Stimulated activated CD8-positive, alpha-beta memory T cell treated with anti-CD3 and anti-CD28 coated beads, Interleukin-7, amount 100 ng/mL, for 24 hours (primary cell): ENCODE measurements at regions not wholly inside any gene's neighbourhood (a gene's known extent, or its start where the extent isn't known, plus 50 kb on each side); places are given as distances from the start of the nearest gene placed in this dataset.
"Not testable (repeated sequence)": the region's sequence is repeated elsewhere in the genome, so short reads cannot be mapped to it uniquely, and the experiment has no call there.

Source experiments
- DNase-seq: peaks from one replicate; pipeline ENCODE4 v3.0.0-alpha.2; 2020; ENCODE audit warnings: low read depth

- DNase-seq = no peak
These were observed 107.4 kb downstream of the LEPR start for GRCh38 chr1:65527707-65528503.

- no peak for DNase-seq
These were observed 111.6 kb downstream of the LEPR start for GRCh38 chr1:65531972-65532570.

GRCh38 chr1:65535981-65536380 lies 115.5 kb downstream of the LEPR start:
- DNase-seq = no peak

GRCh38 chr1:65538086-65538485 lies 117.6 kb downstream of the LEPR start:
- DNase-seq = no peak

DNA sequence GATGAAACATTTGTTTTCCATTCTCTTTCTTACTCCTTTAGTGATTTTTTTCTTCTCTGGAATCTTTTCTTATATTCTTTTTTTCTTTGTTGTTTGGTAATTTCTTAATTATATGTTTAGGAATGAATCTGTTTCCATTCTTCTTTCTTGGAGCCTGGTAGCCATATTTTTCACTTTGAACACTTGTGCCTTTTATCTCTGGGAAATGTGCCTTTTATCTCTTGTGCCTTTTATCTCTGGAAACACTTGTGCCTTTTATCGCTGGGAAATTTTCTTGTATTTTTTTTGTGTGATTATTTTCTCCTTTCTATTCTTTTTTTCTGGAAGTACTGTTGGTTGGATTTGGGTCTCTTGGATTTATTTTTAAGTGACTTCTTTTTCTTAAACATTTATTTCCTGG lies 118.2 kb downstream of the LEPR start:
- DNase-seq = no peak

GRCh38 chr1:65539266-65540131 lies 119.0 kb downstream of the LEPR start:
- no peak for DNase-seq

GRCh38 chr1:65541161-65541560 lies 120.7 kb downstream of the LEPR start:
- no peak for DNase-seq

DNA sequence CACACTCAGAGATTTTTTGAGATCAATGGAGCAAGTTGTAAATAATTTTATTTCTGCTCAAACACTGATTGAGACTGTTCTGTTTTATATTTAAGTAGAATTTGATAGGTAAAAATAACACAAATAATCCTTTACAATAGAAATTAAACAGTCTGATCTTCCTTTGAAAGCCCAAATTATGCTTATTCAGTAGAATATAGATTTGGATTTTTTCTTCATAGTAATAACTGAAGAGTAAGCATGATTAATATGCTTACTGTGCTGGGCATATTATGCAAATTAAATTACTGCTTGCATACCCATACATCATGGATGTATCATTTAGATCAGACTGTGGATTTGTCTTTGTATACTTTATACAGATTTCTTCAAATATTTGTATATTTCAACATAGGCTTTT lies 121.4 kb downstream of the LEPR start:
- no peak for DNase-seq

DNA sequence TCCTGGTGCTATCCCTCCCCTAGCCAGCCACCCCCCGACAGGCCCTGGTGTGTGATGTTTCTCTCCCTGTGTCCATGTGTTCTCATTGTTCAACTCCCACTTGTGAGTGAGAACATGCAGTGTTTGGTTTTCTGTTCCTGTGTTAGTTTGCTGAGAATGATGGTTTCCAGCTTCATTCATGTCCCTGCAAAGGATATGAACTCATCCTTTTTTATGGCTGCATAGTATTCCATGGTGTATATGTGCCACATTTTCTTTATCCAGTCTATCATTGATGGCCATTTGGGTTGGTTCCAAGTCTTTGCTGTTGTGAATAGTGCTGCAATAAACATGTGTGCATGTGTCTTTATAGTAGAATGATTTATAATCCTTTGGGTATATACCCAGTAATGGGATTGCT lies 122.1 kb downstream of the LEPR start:
- not testable (repeated sequence) for DNase-seq

- DNase-seq = not testable (repeated sequence)
These were observed 130.0 kb downstream of the LEPR start for GRCh38 chr1:65550306-65551010.

DNA sequence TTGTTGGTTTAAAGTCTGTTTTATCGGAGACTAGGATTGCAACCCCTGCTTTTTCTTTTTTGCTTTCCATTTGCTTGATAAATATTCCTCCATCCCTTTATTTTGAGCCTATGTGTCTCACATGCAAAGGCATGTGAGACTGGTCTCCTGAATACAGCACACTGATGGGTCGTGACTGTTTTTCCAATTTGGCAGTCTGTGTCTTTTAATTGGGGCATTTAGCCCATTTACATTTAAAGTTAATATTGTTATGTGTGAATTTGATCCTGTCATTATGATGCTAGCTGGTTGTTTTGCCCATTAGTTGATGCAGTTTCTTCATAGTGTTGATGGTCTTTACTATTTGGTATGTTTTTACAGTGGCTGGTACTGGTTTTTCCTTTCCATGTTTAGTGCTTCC lies 132.0 kb downstream of the LEPR start:
- DNase-seq = not testable (repeated sequence)

GRCh38 chr1:65554086-65554764 lies 133.8 kb downstream of the LEPR start:
- DNase-seq = not testable (repeated sequence)

- no peak for DNase-seq
These were observed 134.4 kb downstream of the LEPR start for GRCh38 chr1:65554829-65555228.

- DNase-seq = no peak
These were observed 137.7 kb downstream of the LEPR start for GRCh38 chr1:65558215-65558614.

DNA sequence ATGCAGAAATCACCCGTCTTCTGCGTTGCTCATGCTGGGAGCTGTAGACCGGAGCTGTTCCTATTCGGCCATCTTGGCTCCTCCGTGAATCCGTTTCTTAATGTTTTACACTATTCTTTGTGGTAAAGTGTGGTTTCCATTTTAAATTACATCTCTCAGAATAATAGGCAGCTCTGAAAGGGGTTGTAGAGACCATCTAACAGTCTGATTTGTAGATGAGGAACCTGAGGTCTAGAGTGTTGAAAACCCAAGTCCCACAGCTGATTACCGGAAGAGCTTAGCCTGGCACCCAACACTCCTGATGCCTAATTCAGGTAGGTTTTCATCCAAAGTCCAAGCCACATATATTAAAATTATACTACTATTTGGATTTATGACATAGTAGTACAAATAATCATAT lies 144.0 kb downstream of the LEPR start:
- no peak for DNase-seq

- DNase-seq = no peak
These were observed 147.8 kb downstream of the LEPR start for GRCh38 chr1:65568285-65568684.

- no peak for DNase-seq
These were observed 152.4 kb downstream of the LEPR start for GRCh38 chr1:65572701-65573421.

- no peak for DNase-seq
These were observed 156.8 kb downstream of the LEPR start for GRCh38 chr1:65577278-65577677.

DNA sequence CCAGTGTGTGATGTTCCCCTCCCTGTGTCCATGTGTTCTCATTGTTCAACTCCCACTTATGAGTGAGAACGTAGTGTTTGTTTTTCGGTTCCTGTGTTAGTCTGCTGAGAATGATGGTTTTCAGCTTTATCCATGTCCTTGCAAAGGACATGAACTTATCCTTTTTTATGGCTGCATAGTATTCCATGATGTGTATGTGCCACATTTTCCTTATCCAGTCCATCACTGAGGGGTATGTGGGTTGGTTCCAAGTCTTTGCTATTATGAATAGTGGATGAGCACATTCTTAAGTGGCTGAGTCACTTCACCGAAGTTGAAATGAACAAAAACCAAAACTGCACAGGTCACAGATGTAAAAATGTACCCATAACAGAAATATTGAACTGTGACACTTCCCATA lies 157.5 kb downstream of the LEPR start:
- not testable (repeated sequence) for DNase-seq

DNA sequence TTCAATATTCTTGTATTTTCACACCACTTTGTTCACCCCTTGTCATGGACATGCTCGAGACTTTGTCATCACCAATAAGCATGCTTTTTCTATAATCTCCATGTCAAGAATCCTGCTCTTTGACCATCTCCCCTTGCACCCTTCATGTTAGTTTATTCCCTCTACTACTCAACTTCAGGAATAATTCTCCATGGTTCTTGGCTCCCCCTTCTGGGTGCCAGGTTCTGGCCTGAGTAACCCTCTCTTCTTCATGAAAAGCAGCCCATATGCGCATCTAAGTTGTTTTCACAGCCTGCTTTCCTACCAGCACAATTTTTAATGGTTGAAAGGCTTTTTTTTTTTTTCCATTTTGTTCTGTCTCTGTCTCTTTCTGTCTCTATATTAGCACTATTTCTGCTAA lies 160.7 kb downstream of the LEPR start:
- DNase-seq = no peak

- DNase-seq = no peak
These were observed 163.9 kb downstream of the LEPR start for GRCh38 chr1:65584399-65584798.
